ENCODE measurements at regions not wholly inside any gene's neighbourhood (a gene's known extent, or its start where the extent isn't known, plus 50 kb on each side); places are given as distances from the start of the nearest gene placed in this dataset.
A peak's percentile ranks its signal among the peaks of the same experiment; 100 is the strongest.
"Not testable (repeated sequence)": the region's sequence is repeated elsewhere in the genome, so short reads cannot be mapped to it uniquely, and the experiment has no call there.

GRCh38 chr1:78203410-78203982 lies 157.7 kb downstream of the GIPC2 start:
- DNase-seq (ENCODE audit: low read depth in 4 of 4, low spot score in 3 of 4), result not testable (repeated sequence)

- no peak for DNase-seq (ENCODE audit: low read depth in 4 of 4, low spot score in 3 of 4)
Measured at GRCh38 chr1:78210175-78210574, 164.4 kb downstream of the GIPC2 start.

GRCh38 chr1:78211483-78212092 lies 165.8 kb downstream of the GIPC2 start:
- no peak for DNase-seq (ENCODE audit: low read depth in 4 of 4, low spot score in 3 of 4)

GRCh38 chr1:78214334-78214733 lies 168.6 kb downstream of the GIPC2 start:
- DNase-seq (ENCODE audit: low read depth in 4 of 4, low spot score in 3 of 4), result no peak

GRCh38 chr1:78222225-78222959 lies 176.6 kb downstream of the GIPC2 start:
- no peak for DNase-seq (ENCODE audit: low read depth in 4 of 4, low spot score in 3 of 4)

GRCh38 chr1:78222960-78223358 lies 177.2 kb downstream of the GIPC2 start:
- no peak for DNase-seq (ENCODE audit: low read depth in 4 of 4, low spot score in 3 of 4)

- no peak for DNase-seq (ENCODE audit: low read depth in 4 of 4, low spot score in 3 of 4)
Measured at GRCh38 chr1:78223417-78224215, 177.8 kb downstream of the GIPC2 start.

GRCh38 chr1:78224246-78224785 lies 178.6 kb downstream of the GIPC2 start:
- no peak for DNase-seq (ENCODE audit: low read depth in 4 of 4, low spot score in 3 of 4)

- peak in 1 of 4 donors; percentile 25 for DNase-seq (ENCODE audit: low read depth in 4 of 4, low spot score in 3 of 4)
Measured at GRCh38 chr1:78224861-78225552, 179.2 kb downstream of the GIPC2 start.

- DNase-seq (ENCODE audit: low read depth in 4 of 4, low spot score in 3 of 4), result no peak
Measured at GRCh38 chr1:78226784-78227183, 181.0 kb downstream of the GIPC2 start.

GRCh38 chr1:78227705-78228635 lies 182.2 kb downstream of the GIPC2 start:
- DNase-seq (ENCODE audit: low read depth in 4 of 4, low spot score in 3 of 4), result no peak

GRCh38 chr1:78229344-78229743 lies 183.6 kb downstream of the GIPC2 start:
- DNase-seq (ENCODE audit: low read depth in 4 of 4, low spot score in 3 of 4), result no peak

- DNase-seq (ENCODE audit: low read depth in 4 of 4, low spot score in 3 of 4), result no peak
Measured at GRCh38 chr1:78231477-78231876, 185.7 kb downstream of the GIPC2 start.

- no peak for DNase-seq (ENCODE audit: low read depth in 4 of 4, low spot score in 3 of 4)
Measured at GRCh38 chr1:78231894-78232293, 186.1 kb downstream of the GIPC2 start.

- DNase-seq (ENCODE audit: low read depth in 4 of 4, low spot score in 3 of 4), result no peak
Measured at GRCh38 chr1:78232630-78233029, 186.9 kb downstream of the GIPC2 start.

- DNase-seq (ENCODE audit: low read depth in 4 of 4, low spot score in 3 of 4), result no peak
Measured at GRCh38 chr1:78234496-78234895, 188.7 kb downstream of the GIPC2 start.

- no peak for DNase-seq (ENCODE audit: low read depth in 4 of 4, low spot score in 3 of 4)
Measured at GRCh38 chr1:78236716-78237115, 190.9 kb downstream of the GIPC2 start.

GRCh38 chr1:78237364-78237916 lies 191.7 kb downstream of the GIPC2 start:
- DNase-seq (ENCODE audit: low read depth in 4 of 4, low spot score in 3 of 4), result no peak

GRCh38 chr1:78240191-78240590 lies 194.4 kb downstream of the GIPC2 start:
- DNase-seq (ENCODE audit: low read depth in 4 of 4, low spot score in 3 of 4), result no peak
